HAP-1 (cell line): ENCODE measurements at regions not wholly inside any gene's neighbourhood (a gene's known extent, or its start where the extent isn't known, plus 50 kb on each side); places are given as distances from the start of the nearest gene placed in this dataset.
A peak's percentile ranks its signal among the peaks of the same experiment; 100 is the strongest.

Experiments
- DNase-seq, 2 experiments: peaks; one replicate each; pipeline ENCODE4 v3.0.0-alpha.2; 2016 to 2020; ENCODE audit warnings: low spot score in 2 of 2
- H3K27me3 ChIP-seq: fragments of 250-450 bp; sonication (Bioruptor Pico); 2 replicates; pipeline ENCODE4 v1.5.1; 2020; ENCODE audit warnings: low read depth, mild to moderate bottlenecking, moderate library complexity
- H3K36me3 ChIP-seq: fragments of 250-450 bp; sonication (Bioruptor Pico); replicated peaks from 2 replicates; pipeline ENCODE4 v1.5.1; 2020; ENCODE audit warnings: mild to moderate bottlenecking
- H3K4me1 ChIP-seq: fragments of 250-450 bp; sonication (Bioruptor Pico); 2 replicates; pipeline ENCODE4 v1.5.1; 2020; ENCODE audit warnings: mild to moderate bottlenecking
- H3K4me3 ChIP-seq: fragments of 250-450 bp; sonication (Bioruptor Pico); 2 replicates; pipeline ENCODE4 v1.5.1; 2020; ENCODE audit warnings: mild to moderate bottlenecking, moderate library complexity
- H3K9me3 ChIP-seq: fragments of 250-450 bp; sonication (Bioruptor Pico); 2 replicates; pipeline ENCODE4 v1.5.1; 2020; ENCODE audit warnings: mild to moderate bottlenecking, moderate library complexity
- in situ Hi-C: fragments of 300-500 bp; cut with MboI; formaldehyde crosslinking; loops from 3 replicates; pipeline ENCODE4 v1.14.3; 2020; ENCODE audit warnings: low sequenced_read_pairs, inconsistent platforms, mixed read lengths

- no peaks in the 10 kb centered on the region for H3K9me3 ChIP-seq
- H3K4me1 ChIP-seq, result peaks cover 4% of the 10 kb centered on the region; the same call in 1 of the 2 replicates
- H3K4me3 ChIP-seq, result no peak overlapping the region
- H3K27me3 ChIP-seq, result no peaks in the 10 kb centered on the region
- in situ Hi-C loops, result no loop called here
- DNase-seq, result no peak
- H3K36me3 ChIP-seq, result no peaks in the 10 kb centered on the region
These were observed 169.7 kb upstream of the IRX3 start for GRCh38 chr16:54456291-54456690.

GRCh38 chr16:54455030-54455725 lies 168.6 kb upstream of the IRX3 start:
- Histone ChIP-seq H3K36me3 (no peaks in the 10 kb centered on the region), H3K9me3 (no peaks in the 10 kb centered on the region), H3K4me1 (peaks cover 4% of the 10 kb centered on the region; the same call in 1 of the 2 replicates), H3K27me3 (no peaks in the 10 kb centered on the region), H3K4me3 (no peak overlapping the region)
- in situ Hi-C loops, result no loop called here
- DNase-seq, result peak; percentile 36 to 45

GRCh38 chr16:54454616-54455015 lies 168.0 kb upstream of the IRX3 start:
- no peak overlapping the region for H3K4me3 ChIP-seq
- no peaks in the 10 kb centered on the region for H3K27me3 ChIP-seq
- no peak for DNase-seq
- H3K36me3 ChIP-seq, result no peaks in the 10 kb centered on the region
- in situ Hi-C loops, result no loop called here
- H3K9me3 ChIP-seq, result no peaks in the 10 kb centered on the region
- peaks cover 4% of the 10 kb centered on the region; the same call in 1 of the 2 replicates for H3K4me1 ChIP-seq

GRCh38 chr16:54453871-54454270 lies 167.3 kb upstream of the IRX3 start:
- in situ Hi-C loops, result no loop called here
- no peak for DNase-seq
- Histone ChIP-seq H3K36me3 (no peaks in the 10 kb centered on the region), H3K27me3 (no peaks in the 10 kb centered on the region), H3K4me1 (peaks cover 4% of the 10 kb centered on the region; the same call in 1 of the 2 replicates), H3K9me3 (no peaks in the 10 kb centered on the region), H3K4me3 (no peak overlapping the region)

GRCh38 chr16:54447576-54448440 lies 161.2 kb upstream of the IRX3 start:
- H3K36me3 ChIP-seq, result no peaks in the 10 kb centered on the region
- DNase-seq, result no peak
- H3K4me3 ChIP-seq, result no peak overlapping the region
- peaks cover 5% of the 10 kb centered on the region; the same call in 1 of the 2 replicates for H3K4me1 ChIP-seq
- H3K9me3 ChIP-seq, result no peaks in the 10 kb centered on the region
- in situ Hi-C loops, result no loop called here
- no peaks in the 10 kb centered on the region for H3K27me3 ChIP-seq

GRCh38 chr16:54446639-54447038 lies 160.1 kb upstream of the IRX3 start:
- in situ Hi-C loops, result no loop called here
- no peaks in the 10 kb centered on the region for H3K27me3 ChIP-seq
- H3K9me3 ChIP-seq, result no peaks in the 10 kb centered on the region
- H3K36me3 ChIP-seq, result no peaks in the 10 kb centered on the region
- peak; percentile 11 to 45 for DNase-seq
- H3K4me1 ChIP-seq, result peaks cover 5% of the 10 kb centered on the region; the same call in 1 of the 2 replicates
- no peak overlapping the region for H3K4me3 ChIP-seq

GRCh38 chr16:54444851-54445458 lies 158.4 kb upstream of the IRX3 start:
- Histone ChIP-seq H3K9me3 (no peaks in the 10 kb centered on the region), H3K4me3 (no peak overlapping the region), H3K4me1 (peaks cover 5% of the 10 kb centered on the region; the same call in 1 of the 2 replicates), H3K36me3 (no peaks in the 10 kb centered on the region), H3K27me3 (no peaks in the 10 kb centered on the region)
- no peak for DNase-seq
- in situ Hi-C loops, result no loop called here

GRCh38 chr16:54443839-54444238 lies 157.3 kb upstream of the IRX3 start:
- in situ Hi-C loops, result no loop called here
- no peak for DNase-seq
- H3K4me1 ChIP-seq, result peaks cover 5% of the 10 kb centered on the region; the same call in 1 of the 2 replicates

GRCh38 chr16:54443352-54443751 lies 156.8 kb upstream of the IRX3 start:
- H3K27me3 ChIP-seq, result no peaks in the 10 kb centered on the region
- in situ Hi-C loops, result no loop called here
- H3K4me3 ChIP-seq, result no peak overlapping the region
- no peak for DNase-seq
- H3K9me3 ChIP-seq, result no peaks in the 10 kb centered on the region
- peaks cover 5% of the 10 kb centered on the region; the same call in 1 of the 2 replicates for H3K4me1 ChIP-seq
- no peaks in the 10 kb centered on the region for H3K36me3 ChIP-seq

More at GRCh38 chr16:54443839-54444238, 157.3 kb upstream of the IRX3 start:
- Histone ChIP-seq H3K27me3 (no peaks in the 10 kb centered on the region), H3K9me3 (no peaks in the 10 kb centered on the region), H3K4me3 (no peak overlapping the region), H3K36me3 (no peaks in the 10 kb centered on the region)

- no peaks in the 10 kb centered on the region for H3K9me3 ChIP-seq
These were observed 156.3 kb upstream of the IRX3 start for GRCh38 chr16:54442864-54443263.

GRCh38 chr16:54438469-54438868 lies 151.9 kb upstream of the IRX3 start:
- Histone ChIP-seq H3K27me3 (no peaks in the 10 kb centered on the region), H3K9me3 (no peaks in the 10 kb centered on the region), H3K4me3 (no peak overlapping the region), H3K36me3 (no peaks in the 10 kb centered on the region), H3K4me1 (no peaks in the 10 kb centered on the region)
- no peak for DNase-seq
- in situ Hi-C loops, result no loop called here

More at GRCh38 chr16:54442864-54443263, 156.3 kb upstream of the IRX3 start:
- Histone ChIP-seq H3K27me3 (no peaks in the 10 kb centered on the region), H3K4me3 (no peak overlapping the region), H3K4me1 (peaks cover 5% of the 10 kb centered on the region; the same call in 1 of the 2 replicates), H3K36me3 (no peaks in the 10 kb centered on the region)
- DNase-seq, result no peak
- in situ Hi-C loops, result no loop called here

GRCh38 chr16:54437921-54438320 lies 151.3 kb upstream of the IRX3 start:
- H3K9me3 ChIP-seq, result no peaks in the 10 kb centered on the region
- DNase-seq, result no peak
- in situ Hi-C loops, result no loop called here
- H3K27me3 ChIP-seq, result no peaks in the 10 kb centered on the region
- H3K4me1 ChIP-seq, result no peaks in the 10 kb centered on the region
- H3K36me3 ChIP-seq, result no peaks in the 10 kb centered on the region
- no peak overlapping the region for H3K4me3 ChIP-seq

- H3K4me3 ChIP-seq, result no peak overlapping the region
- in situ Hi-C loops, result no loop called here
- H3K36me3 ChIP-seq, result no peaks in the 10 kb centered on the region
- no peaks in the 10 kb centered on the region for H3K4me1 ChIP-seq
- H3K9me3 ChIP-seq, result no peaks in the 10 kb centered on the region
- no peaks in the 10 kb centered on the region for H3K27me3 ChIP-seq
- no peak for DNase-seq
These were observed 150.8 kb upstream of the IRX3 start for GRCh38 chr16:54437401-54437800.

GRCh38 chr16:54436346-54436745 lies 149.8 kb upstream of the IRX3 start:
- H3K9me3 ChIP-seq, result no peaks in the 10 kb centered on the region
- no peaks in the 10 kb centered on the region for H3K36me3 ChIP-seq
- DNase-seq, result no peak
- H3K27me3 ChIP-seq, result no peaks in the 10 kb centered on the region
- no peak overlapping the region for H3K4me3 ChIP-seq
- no peaks in the 10 kb centered on the region for H3K4me1 ChIP-seq
- in situ Hi-C loops, result no loop called here
